HG03039 (cell line): ENCODE measurements at regions not wholly inside any gene's neighbourhood (a gene's known extent, or its start where the extent isn't known, plus 50 kb on each side); places are given as distances from the start of the nearest gene placed in this dataset.

Experiments
- ATAC-seq: cut with Tn5 transposase; IDR thresholded peaks from one replicate; pipeline ENCODE4 v1.9.1; 2021; ENCODE audit warnings: mild to moderate bottlenecking, moderate library complexity; ENCODE audit not compliant: unreplicated experiment

DNA sequence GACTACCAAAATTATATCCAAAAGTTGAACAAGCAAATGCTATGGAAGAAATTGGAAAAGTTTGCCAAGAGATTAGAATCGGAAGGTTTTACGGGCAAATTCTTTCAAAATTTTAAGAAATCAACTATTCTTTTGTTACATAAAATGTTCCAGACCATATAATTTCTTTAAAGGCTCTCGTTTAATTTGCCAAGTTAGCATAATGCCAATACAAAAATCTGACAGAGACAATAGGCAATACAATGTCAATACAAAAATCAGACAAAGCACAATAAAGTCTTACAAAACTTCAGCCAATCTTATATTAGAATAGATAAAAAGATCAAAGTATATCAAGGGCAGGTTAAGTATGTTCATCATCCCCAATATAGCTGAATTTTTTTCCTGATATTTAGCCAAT lies 224.2 kb downstream of the BCL11A start:
- ATAC-seq: no peak

DNA sequence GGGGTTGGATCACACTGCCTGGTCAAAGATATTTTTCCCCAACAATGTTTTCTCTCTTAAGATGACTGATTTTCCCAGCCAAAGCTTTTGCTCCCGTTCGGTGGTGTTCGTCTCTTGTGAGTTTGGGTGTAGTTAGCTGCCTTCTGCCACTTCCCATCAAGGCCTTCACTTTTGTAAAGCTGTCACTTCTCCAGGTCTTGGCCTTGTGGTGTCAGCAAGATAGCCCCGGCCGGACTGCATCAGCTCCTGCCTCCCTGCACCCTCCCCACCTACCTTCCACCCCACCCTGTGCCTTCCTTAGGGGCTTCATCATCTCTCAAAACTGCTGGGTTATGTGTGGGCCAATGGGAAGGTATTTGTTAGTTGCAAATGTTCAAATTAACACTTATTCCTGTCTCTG lies 228.9 kb downstream of the BCL11A start:
- ATAC-seq: no peak

DNA sequence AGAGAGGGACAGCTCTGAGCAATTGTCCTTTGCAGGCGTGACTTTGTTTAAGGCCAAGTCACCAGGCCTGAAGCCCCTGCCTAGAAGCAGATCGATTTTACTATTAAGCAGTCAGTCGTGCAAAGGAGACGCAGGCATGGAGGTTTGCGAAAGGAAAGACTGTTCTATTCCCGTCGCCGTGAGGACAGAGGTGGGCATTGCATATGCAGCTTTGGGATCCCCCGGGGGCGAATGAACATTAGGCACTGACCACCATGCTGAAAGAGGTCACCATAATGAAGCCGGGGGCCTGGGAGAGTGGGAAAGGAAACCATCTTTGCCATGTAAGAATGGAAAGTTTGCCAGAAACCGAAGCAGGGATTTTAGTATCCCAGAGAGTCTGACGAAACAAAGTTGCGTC lies 231.6 kb downstream of the BCL11A start:
- ATAC-seq: no peak

DNA sequence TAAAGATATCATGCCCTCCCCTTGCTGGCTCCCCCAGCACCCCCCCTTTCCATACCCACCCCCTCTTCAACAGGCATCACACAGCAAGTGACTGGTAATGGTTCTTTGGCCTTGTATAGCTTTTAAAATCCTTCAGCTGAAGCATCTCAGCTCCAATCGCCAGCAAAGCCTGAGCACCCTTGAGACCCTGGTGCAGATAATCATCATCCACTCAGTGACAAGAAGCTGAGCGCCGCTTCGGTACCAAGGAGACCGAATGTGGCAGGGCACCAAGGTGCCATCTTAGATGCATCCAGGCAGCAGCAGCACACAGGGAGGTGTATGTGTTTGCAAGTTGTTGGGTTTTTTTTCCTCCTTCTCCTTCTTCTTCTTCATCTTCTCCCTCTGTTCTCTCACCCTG lies 232.7 kb downstream of the BCL11A start:
- ATAC-seq: no peak

DNA sequence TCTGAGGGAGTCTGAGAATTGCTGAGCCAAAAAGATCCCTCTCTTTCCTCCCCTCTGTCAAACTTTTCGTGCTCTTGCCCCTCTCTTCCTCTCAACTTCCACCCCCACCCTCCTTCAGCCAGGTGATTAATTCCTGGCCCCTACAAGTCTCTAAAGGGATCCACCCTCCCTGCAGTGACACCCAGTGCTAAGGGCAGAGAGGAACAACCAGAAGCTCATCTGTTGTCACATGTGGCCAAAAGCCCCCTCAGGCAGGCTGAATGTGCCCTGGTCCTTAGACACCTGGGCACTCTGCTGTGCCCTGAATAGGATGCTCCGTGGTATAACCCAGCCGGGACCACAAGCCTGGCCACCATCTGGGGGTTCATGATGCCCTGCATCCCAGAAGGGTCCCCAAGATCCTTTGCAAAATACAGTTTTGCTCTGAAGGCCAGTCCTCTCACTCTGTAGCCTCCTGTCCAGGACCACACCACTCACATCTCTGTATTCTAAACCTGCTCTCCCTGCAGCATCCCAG lies 234.4 kb downstream of the BCL11A start:
- no peak for ATAC-seq

DNA sequence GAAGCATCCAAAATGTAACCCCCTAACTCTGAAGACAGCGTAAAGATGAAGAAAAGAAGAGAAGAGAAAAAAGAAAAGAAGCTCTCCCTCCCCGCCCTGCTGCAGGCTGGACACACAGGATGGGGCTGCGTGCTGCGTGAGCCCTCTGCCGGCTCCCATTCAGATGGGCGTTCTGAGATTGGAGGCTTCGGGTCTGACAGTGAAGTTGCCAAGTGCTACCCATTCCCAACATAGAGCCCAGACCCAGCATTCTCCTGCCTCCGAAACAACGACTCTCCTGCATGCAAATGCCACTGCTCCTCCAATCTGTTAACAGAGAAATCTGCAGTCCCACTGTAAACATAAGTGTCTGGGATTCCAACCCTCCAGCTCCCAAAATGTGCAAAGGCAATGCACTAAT lies 234.9 kb downstream of the BCL11A start:
- no peak for ATAC-seq

DNA sequence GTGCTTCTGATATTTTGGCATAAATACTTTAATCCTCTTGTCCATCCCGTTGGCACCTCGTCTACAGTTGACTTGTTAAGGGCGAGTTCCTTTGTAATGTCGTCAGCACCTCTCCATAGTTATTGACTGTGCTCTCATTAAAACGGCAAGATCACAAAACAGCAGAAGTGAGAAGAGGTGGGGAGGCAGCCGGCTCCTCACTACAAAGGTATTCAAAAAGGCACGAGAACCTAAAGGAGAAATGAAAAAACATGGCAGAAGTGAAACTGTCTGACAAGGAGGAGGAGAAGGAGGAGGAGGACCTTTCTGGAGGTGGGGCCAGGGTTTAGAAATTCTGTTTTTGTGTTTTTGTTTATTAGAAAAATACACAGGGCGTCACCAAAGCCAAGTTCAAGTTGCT lies 235.6 kb downstream of the BCL11A start:
- peak; percentile 80 for ATAC-seq

DNA sequence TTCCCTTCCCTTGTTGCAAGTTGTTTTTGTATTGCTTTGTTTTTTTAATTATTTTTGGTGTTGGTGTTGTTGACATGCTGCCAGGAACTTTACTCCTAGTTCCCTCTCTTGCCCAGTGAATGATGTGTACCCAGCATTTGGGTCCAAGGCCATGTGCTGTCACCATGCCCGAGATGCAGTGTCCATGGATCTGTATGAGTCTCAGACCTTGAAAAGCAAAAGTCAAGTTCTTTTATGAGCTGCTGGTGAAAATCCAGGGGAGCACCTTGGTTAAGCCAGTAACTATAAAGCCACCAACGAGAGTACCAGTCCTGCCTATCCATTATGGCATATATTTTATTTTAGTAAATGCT lies 236.4 kb downstream of the BCL11A start:
- ATAC-seq: no peak

DNA sequence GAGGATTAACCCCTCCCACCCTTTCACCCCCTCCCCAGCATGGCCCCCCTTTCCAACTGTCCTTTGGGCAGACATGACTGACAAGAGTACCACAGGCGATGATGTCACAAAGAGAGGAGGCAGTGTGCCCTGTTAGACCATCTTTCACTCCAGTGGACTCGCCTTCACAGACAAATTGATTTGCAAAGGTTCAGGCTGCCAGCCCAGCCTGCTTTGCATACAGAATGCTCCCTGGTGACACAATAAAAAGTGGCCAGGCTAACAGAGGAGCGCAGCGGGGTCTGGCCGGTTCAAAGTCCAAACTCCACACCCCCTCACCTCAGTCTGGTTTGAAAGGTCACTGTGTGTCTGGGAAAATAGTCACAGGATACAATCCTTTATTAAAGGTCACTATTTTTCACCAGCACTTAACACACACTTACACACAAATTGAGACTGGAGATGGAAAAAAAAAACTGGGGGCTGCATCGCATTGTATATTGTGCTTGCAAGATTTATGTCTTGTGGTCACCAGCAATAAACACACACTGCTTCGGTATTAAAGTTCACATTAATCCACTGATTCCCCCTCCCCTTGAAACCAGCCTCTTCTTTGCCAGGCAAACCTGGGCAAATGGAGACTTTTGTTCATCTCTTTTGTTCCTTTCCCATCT lies 236.9 kb downstream of the BCL11A start:
- no peak for ATAC-seq

DNA sequence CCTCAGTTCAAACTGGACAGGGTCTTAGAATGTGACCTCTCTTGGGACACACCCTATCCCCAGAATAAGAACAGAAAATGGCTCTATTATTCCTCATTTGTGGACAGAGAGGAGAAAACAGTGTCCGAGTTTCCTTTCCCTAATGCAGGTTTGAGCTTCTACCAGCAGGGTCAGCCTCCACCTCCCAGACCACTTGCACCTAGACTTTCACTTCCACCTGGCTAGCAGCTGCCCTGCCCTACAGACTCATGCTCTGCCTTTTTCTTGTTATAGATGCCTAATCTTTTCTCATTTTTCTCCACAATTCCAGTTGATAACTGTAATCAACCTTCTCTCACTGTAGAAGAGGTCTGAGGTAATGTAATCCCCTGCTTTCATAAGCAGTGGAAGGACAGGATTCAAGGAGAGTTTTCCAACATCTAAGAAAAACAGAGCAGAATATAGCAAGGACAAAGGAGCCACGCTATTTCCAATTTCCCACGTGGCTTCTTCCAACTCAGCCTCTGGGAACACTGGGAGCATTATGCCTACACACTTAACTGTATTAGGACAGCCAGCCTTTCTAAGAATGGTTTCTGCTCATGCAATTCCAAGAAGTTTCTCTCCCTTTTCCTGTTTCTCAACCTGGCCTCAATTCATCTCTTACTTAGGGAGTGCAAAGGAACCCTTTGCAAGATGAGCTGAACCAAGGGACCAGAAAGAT lies 239.8 kb downstream of the BCL11A start:
- ATAC-seq: no peak

DNA sequence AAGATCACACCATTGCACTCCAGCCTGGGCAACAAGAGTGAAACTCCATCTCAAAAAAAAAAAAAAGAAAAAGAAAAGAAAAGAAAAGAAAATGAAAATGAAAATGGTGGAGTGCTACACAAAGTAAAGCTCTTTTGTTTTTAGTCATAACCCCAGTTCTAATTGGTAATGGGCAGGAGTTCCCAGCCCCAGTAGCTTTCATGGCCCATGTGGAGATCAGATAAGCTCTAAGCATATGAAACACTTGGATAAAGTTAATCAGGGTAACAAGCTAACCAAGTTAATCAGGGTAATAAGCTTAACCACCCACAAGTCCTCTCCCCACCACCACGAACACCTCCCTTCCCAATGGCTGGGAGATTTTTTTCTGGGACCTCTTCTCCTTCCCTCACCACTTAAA lies 240.8 kb downstream of the BCL11A start:
- peak; percentile 55 for ATAC-seq

DNA sequence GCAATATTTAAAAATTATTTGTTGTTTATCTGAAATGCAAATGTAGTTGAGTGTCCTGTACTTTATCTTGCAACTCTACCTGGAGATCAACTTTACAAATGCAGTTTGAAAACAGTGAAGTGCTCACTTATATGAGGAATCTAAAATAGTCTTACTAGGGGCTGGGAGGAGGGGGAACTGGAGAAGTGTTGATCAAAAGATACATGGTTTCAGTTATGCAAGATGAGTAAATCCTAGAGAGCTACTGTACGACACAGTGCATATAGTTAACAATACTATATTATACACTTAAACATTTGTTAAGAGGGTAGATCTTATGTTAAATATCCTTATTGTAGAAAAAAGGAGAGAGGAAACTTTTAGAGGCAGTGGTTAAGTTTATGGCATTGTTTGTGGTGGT lies 241.9 kb downstream of the BCL11A start:
- no peak for ATAC-seq

DNA sequence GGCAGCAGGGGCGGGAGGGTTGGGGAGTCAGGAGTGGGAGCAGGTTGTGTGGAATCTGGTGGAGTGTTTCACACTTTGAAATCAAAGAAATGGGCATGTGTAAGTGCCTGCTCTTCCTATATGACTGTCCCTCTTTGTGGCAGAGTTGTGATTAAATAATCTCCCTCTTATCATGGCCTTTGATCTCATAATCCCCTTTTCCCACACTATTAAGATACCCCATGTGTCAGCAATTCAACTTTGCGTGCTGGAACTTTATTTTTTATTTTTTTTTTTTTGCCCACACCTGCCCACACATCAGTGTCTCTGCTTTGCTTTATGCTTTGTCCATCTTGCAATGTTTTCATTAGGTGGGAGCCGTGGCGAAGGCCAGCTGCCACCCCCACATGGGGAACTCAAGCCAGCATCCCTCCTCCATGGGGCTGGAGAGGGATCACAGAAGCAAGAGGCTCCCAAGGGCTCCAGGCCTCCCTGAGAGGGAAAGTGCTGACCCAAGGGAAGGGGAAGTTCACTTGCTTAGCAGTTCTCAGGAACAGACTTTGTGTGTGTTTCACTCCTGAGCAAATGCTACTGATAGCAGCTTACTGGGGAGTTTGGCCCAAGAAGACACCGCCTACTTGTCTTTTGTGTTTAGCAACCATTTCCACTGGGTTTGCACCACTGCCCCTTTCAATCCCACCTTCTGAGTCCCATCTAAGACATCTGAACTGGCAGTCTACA lies 243.4 kb downstream of the BCL11A start:
- ATAC-seq: no peak

DNA sequence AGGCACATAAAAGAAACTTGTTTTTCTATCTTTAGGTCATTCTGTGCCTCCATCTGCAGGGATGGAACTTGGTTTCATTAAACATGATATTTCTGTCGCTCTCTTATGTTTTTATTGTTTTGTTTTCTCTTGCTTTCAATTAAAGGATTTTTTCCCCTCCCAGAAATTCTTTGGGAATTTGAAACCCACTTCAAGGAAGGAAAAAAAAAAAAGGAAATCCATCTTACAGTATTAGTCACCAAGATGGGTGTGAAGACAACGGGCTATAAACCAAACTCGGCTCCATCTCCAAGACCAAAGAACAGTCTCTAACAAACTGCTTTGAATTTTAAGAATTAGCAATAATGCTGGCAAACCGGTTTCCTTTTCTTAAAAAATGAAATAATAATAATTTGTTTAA lies 244.1 kb downstream of the BCL11A start:
- no peak for ATAC-seq

DNA sequence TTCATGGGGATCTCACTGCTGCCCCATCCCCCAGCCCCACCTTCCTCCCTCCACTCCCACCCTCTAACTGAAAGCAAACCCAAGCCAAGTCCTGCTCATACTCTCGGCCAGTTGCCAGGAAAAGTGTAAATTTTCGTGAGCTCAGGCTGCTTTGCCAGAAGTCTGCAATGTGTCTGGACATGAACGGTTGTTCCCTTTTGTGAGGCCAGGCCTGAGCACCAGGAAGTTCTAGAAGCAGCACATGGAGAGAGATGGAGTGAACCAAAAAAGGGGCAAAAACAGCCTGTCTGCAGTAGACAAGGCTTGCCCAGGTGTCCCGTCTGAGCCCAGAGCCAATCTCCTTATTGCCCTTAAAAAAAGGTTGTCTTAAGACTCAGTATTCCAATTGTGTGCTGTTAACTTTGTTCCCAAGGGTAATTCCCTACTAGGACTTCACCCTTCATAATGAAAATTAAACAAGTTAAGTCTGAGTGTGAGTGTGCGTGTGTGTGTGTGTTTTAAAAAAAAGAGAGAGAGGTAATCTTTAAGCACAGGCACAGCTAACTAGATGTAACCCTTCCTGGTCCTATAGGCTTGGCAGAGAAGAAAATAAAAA lies 247.1 kb downstream of the BCL11A start:
- ATAC-seq: no peak

DNA sequence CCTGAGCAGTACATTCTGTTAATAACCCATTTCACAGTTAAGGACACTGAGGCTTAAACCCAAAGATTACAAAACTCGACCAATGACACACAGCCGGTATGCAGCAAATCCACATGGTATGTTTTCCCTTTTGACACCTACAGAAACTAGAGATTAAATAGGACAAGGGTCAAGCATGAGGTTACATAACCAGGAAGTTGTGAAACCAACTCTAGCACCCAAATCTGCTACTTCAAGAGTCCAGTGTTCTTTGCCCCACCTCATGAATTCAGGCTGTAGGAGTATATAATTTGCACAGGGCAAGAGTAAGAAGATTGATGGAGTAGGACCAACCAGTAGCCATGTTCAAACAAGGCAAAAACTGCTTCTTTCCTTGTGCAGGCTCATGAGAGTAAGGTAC lies 249.8 kb downstream of the BCL11A start:
- ATAC-seq: no peak

DNA sequence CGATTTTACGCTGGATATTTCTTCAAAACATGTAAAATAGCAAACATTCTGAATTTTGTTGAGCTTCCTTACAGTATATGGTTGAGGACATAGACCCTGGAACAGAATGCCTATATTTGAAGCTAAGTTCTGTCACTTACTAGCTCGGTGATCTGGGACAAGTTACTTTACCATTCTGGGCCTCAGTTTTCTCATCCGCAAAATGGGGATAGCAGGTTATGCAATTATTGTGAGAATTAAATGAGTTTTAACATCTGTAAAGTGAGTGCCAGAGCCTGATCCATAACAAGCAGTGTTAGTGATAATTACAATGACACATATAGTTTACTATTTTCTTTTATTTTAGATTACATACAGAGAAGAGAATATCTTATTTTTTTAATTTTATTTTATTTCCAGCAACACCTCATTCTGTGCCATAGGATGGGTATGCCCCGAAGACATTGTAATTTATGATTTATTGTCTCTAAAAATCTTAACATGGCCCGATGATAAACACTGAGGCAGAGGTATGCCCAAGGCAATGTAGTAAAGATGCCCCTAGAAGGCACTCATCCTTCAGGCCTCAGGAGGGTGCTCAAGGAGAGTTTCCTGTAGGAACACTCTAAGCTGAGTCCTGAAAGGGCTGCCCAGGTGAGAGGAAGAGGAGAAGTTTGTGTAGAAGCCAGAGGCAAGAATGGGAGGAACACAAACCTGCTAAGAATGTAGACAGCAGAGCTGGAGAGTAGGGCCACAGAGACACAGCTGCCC lies 250.9 kb downstream of the BCL11A start:
- no peak for ATAC-seq

DNA sequence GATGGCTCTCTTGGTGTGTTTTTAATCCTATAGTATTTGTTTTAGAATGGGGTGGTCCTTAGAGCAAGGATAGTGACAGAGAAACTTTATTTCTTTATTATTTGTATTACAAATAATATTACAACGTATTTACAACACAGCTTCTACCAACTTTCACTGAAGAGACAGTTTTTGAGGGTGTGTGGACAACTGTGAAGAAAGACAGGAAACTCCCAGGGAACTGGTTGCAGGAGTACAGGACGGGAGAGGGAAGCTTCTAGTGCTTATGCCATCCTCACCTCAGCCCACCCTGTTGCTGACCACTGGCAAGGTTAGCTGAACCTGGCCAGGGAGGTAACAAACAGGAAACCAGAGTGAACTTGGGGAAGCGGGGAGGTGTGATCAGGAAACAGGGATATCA lies 251.7 kb downstream of the BCL11A start:
- ATAC-seq: no peak

DNA sequence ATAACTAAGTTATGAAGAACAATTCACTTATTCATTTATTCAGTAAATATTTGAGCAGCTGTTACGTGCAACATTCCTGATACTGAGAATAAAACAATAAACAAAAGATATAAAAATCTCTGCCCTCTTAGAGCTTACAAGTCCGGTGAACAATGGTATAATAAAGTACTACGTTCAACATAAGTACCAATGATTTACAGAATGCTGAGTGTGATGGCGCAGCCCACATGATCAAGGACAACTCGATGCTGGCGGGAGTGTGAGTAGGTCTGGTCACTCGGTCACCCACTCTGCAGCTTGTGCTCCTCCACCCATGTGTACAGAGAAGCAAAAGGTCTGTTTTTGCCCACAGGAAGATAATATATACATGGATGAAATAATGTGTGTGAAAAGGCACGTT lies 254.3 kb downstream of the BCL11A start:
- ATAC-seq: no peak

DNA sequence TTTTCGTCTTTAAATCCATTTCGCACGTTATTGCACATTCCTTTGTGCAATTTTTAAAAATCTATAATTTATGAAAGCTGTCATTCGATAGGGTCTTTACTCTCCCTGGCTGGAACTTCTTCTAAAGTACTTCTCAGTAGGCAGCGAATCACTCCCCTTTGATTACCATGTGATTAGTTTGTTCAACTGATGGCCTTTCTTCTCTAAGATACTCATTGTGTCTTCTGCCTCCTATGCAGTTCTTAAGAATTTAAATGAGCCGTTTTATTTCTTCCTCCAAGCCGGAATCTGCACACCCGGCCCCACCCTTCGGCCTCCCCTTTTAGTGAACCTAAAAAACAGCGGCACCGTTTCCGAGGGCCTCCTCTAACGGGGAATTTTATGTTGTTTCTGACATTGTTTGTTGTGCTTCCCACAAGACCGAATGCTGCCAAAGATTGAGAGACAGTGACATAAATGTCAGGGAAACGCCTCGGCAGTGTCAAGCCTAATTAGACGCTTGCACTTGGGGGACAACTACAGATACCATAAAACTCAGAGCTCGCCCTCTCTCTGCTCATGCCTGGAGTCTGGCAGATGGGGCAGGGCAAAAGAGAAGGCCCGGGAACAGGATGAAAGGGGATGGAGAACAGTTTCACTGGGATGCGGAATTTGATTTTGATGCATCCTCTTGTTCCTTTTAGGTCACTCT lies 255.3 kb downstream of the BCL11A start:
- ATAC-seq: no peak
